Esophagus mucosa (tissue), 1 donor: ENCODE measurements at regions not wholly inside any gene's neighbourhood (a gene's known extent, or its start where the extent isn't known, plus 50 kb on each side); places are given as distances from the start of the nearest gene placed in this dataset.
"Not testable (repeated sequence)": the region's sequence is repeated elsewhere in the genome, so short reads cannot be mapped to it uniquely, and the experiment has no call there.

Source experiments
- ATAC-seq: fragments of 200-7000 bp; cut with Tn5 transposase; one replicate; pipeline ENCODE4 v1.9.1; 2020
- donor health status: DM: yes; HTN: yes; CAD: no.

- ATAC-seq, result no peak
Observed at GRCh38 chr1:58189453-58189852, 357.1 kb downstream of the OMA1 start.

- no peak for ATAC-seq
Observed at GRCh38 chr1:58183286-58183685, 363.2 kb downstream of the OMA1 start.

GRCh38 chr1:58180537-58180936, 366.0 kb downstream of the OMA1 start:
- no peak for ATAC-seq

- ATAC-seq, result not testable (repeated sequence)
Observed at GRCh38 chr1:58169160-58169559, 377.4 kb downstream of the OMA1 start.

GRCh38 chr1:58167131-58167530, 379.4 kb downstream of the OMA1 start:
- not testable (repeated sequence) for ATAC-seq

- ATAC-seq, result no peak
Observed at GRCh38 chr1:58166417-58166816, 380.1 kb downstream of the OMA1 start.

- no peak for ATAC-seq
Observed at GRCh38 chr1:58165073-58165472, 381.5 kb downstream of the OMA1 start.

- peak; percentile 81 for ATAC-seq
Observed at GRCh38 chr1:58162952-58163550, 383.5 kb downstream of the OMA1 start.

- ATAC-seq, result no peak
Observed at GRCh38 chr1:58159434-58159830, 387.1 kb downstream of the OMA1 start.

- ATAC-seq, result no peak
Observed at GRCh38 chr1:58158506-58159433, 387.8 kb downstream of the OMA1 start.

GRCh38 chr1:58158016-58158415, 388.5 kb downstream of the OMA1 start:
- no peak for ATAC-seq

GRCh38 chr1:58157256-58157655, 389.3 kb downstream of the OMA1 start:
- no peak for ATAC-seq

GRCh38 chr1:58156831-58157230, 389.7 kb downstream of the OMA1 start:
- ATAC-seq, result no peak

- no peak for ATAC-seq
Observed at GRCh38 chr1:58156124-58156468, 390.4 kb downstream of the OMA1 start.

GRCh38 chr1:58155418-58156123, 391.0 kb downstream of the OMA1 start:
- ATAC-seq, result peak; percentile 50

GRCh38 chr1:58154256-58154655, 392.3 kb downstream of the OMA1 start:
- ATAC-seq, result no peak

- no peak for ATAC-seq
Observed at GRCh38 chr1:58152697-58153096, 393.8 kb downstream of the OMA1 start.

GRCh38 chr1:58149271-58149812, 397.2 kb downstream of the OMA1 start:
- no peak for ATAC-seq

GRCh38 chr1:58144698-58145270, 401.7 kb downstream of the OMA1 start:
- no peak for ATAC-seq

GRCh38 chr1:58143972-58144697, 402.4 kb downstream of the OMA1 start:
- no peak for ATAC-seq

GRCh38 chr1:58136387-58136786, 410.1 kb downstream of the OMA1 start:
- no peak for ATAC-seq

- no peak for ATAC-seq
Observed at GRCh38 chr1:58135821-58136321, 410.7 kb downstream of the OMA1 start.
